Stimulated activated CD4-positive, alpha-beta T cell treated with anti-CD3 and anti-CD28 coated beads, Interleukin-1b, Interleukin-23, amount 100 ng/mL, for 1 hour (primary cell): ENCODE measurements at regions not wholly inside any gene's neighbourhood (a gene's known extent, or its start where the extent isn't known, plus 50 kb on each side); places are given as distances from the start of the nearest gene placed in this dataset.

Source experiments
- DNase-seq, 2 donors: peaks; one replicate each; pipeline ENCODE4 v3.0.0-alpha.2; 2020; ENCODE audit warnings: low read depth in 2 of 2

DNA sequence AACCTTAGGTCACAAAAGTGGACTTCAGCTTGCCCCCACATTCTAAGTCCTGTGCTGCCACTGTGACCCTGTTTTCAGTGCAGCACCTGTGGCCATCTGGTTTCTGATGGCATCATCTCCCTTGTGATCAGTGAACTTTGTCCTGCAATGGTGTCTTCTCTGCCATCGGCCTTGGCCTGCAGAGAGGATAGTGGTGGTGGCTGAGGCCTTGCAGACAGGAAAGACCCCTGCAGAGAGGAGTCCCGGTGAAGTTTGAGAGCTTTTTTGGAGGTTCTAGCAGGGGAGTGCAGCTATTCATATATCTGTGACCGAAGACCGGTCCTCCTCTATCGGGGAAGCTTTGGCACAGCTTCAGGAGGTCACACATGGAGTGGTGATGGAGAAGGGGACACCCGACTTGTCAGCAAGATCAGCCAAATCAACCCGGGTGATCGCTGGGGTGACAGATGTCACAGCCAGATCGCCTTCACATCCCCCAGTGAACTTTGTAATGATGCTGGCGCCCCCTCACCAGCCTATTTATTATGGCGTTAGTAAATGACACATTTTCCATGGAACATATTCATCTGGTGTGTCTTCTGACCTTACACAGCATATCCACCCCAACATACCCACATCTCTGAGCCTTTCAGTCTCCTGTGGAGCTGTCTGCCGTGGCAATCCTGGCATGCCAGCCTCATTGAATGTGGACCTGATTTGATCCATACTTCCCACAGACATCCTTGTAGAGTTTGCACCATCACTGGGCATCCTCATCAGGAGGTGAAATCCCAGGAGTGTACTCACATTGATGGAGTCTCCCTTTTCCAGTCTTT is 136.1 kb downstream of the PAPOLA start:
- DNase-seq: no peak

DNA sequence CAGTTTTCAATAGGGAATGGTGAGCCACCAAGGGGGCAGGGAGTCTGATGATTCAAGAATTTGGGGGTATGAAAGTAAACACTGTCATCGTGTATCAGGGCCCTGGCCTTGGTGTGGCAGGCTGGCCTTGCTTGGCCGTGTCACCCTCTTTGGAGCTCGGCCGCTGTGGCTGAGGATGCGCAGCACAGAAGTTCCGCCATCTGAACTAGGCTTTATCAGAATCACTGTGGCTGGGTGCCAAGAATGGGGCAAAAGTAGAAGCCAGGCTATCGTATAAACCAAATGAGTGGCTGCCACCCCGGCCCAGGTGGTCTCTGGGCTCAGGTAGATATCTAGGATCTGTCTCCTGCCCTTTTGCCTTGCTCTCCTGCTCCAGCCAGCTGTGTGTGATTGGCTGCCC is 137.4 kb downstream of the PAPOLA start:
- DNase-seq: no peak

DNA sequence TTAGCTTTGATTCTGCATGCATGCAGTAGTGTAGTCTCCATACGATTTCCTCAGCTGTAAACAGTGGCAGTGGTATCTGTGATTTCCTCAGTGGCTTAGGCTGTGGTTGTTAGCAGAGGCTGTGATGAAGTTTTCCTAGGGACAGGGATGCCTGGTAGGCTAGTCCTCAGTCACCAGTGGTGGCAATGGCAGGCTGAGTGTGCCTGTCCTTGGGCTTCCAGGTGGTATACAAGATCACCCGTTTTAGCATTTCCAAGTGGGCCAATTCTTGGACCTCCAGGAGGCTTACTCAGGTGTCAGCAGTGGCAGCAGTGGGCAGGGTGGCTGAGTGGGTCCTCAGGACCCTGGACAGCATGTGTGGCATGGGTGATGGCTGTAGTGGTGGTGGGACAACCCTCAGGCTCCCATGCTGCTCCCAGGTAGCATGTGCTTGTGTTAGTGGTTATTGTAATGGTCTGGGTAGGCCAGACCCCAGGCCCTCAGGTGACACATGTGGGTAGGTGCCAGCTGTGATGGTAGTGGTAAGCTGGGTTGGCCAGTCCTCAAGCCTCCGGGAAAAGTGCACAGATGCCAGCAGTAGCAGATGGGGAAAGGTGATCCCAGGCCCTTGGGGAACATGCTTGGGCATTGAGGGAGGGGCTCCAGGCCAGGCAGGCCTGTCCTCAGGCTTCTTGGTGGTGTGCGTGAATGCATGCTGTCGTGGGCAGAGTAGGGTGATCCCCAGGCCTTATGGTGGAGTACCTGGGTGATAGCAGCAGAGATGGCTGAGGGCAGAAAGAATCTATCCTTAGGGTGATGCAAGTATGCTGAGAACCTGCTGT is 146.5 kb downstream of the PAPOLA start:
- no peak for DNase-seq

DNA sequence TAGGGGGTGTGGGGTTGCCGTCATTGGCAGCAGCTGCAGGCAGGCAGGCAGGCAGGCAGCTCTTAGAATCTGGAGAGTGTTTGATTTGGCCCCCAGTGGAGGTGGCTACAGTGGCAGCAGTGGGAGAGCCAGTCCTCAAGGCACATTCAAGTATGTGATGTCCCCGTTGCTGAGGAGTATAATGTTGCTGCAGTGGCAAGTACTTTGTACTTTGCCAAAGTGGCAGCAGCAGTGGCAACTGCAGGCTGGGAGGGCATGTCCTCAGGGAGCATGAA is 147.1 kb downstream of the PAPOLA start:
- DNase-seq: no peak

DNA sequence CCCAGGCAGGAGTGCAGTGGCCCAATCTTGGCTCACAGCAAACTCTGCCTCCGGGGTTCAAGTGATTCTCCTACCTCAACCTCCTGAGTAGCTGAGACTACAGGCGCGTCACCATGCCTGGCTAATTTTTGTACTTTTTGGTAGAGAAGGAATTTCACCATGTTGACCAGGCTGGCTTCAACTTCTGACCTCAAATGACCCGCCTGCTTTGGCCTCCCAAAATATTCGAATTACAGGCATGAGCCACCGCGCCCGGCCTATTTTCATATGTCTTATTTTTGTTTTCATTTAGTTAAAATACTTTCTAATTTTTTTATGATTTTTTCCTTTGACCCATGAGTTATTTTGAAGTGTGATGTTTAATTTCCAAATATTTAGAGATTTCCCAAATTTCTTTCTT is 143.6 kb upstream of the VRK1 start:
- DNase-seq: no peak

DNA sequence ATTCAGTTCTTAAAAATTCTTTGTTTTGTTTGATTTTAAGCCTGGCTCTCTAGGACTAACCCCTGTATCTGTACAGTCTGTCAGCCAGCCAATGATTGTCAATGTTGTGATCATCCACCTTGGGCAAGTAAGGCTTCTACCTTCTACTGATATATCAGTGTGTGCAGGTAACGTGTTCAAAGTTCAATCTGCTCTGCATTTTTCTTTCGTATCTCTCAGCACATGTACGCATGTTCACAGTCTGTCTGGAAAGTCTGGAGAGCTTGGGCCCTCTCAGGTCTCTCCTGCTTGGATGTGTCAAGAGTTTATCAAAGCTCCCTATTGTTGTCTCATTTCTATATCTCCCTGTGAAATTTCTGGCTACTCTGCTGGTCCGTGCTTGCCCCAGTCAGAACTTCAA is 138.6 kb upstream of the VRK1 start:
- no peak for DNase-seq

DNA sequence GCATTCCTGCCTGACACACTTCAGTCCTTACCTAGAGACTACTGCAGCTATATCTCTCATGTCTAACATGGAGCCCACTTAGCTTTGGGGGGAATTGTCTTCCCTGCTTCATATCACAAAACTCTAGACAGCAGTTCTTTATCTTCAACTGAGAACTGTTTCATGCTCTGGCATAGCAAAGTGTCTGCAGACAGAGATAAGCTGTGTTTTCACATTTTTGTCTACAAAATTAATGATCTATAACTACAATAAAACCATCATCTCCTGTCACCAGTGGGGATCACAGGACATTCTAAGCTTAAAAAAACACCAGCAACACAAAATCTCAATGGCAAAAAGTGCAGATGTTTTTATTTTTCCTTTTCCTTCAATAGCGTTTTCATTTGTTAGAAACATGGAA is 137.1 kb upstream of the VRK1 start:
- no peak for DNase-seq

DNA sequence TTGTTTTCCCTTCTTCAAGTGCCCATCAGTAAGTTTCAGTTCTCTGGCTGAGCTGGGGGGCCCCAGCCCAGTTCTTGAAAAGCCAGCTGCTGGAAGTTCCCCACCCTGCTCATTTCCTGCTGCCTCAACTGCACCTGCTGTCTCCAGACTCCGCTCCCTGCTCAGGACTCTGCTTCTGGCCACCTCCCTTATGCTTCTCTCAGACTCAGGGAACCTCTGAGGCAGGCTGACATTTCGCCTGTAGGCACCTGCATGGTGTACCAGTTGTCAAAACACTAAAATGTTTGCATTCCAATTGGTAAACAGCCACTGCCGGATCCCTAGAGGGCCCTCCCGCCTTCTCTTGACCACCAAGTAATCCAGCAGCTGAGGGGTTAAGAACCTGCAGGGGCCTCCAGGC is 136.5 kb upstream of the VRK1 start:
- no peak for DNase-seq

DNA sequence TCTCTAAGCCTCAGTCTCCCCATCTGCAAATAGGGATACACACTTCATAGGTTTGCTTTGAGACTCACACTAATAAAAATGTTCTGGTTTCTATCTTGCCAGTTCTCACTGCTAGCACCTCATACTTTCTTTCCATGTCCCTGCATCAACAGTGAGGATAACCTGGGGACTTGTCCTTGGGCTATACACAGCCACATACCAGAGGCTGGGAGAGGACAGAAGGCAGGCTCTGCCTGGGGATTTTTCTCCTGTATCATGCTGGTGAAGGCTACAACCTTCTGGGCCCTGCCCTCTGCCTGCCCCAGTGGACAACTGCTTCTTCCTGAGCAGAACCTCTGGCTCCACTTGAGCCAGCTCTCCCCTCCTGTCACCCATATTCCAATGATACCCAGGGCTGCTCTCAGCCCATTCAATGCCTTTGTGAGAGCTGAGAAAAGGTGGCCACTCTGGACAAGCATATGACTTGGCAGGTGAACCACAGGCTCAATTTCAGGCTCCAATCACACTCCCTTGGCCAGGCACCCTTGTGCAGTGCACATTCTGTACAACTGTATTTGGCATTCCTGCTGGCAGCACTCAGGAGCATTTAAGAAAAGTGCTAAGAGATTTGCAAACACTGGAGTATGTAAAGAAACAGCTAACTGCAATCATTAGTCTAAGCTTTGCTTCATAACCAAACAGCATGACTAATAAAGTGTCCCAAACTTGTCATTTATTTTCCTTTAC is 135.8 kb upstream of the VRK1 start:
- no peak for DNase-seq

DNA sequence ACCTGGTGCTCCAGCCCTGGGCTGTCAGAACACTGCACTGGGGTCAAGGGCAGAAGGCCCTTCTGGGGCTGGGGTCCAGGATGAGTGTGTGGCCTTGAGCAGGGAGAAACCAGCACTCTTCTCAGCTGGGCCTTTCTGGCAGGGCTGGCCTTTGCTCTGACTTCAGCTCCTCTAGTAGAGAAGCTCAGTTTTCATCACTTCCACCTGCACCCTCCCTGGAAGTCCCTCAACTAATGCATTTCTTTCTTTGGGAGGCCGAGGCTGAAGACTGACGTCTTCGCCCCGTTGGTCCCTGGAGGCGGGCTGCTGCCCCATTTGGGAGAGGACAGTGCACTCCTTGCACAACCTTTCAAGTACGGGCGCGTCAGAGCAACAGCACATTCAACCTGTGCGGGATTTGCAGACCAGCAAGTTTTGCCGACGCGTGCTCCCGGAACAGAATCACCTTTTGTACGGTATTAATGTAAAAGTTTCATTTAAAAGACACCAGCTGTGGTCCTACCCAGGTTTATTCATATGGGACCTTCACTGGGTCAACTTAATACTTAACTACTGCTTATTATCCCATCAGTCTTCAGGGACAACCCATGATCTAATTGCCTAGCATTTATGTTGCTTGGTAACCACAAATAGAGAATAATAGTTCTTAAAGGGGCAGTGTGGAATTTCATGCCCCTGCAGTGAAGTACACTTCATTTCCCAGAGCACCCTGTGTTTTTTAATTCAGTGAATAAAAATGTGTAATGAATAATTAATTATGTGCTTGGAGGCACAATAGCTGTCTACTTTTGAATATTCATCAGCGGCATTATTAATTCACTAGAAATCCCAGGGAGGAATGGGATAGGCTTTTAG is 134.8 kb upstream of the VRK1 start:
- DNase-seq: no peak

DNA sequence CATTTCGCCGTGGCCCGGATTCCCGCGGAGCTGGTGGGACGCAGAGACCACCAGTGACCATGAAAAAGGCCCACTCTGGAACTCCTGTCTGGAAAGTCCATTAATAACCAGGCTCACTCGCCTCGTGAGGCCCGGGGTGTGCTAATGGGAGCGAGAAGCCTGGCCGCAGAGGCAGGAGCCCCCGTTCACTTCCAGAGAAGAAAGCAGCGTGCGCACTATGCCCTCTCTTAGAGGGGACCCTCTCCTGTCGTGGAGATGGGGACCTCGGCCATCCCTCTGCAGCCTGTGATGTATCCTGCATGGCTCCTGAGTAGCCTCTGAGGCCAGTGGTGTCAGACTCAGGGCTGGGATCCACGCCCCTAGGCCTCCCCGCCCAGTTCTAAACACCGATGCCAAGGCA is 134.1 kb upstream of the VRK1 start:
- no peak for DNase-seq

DNA sequence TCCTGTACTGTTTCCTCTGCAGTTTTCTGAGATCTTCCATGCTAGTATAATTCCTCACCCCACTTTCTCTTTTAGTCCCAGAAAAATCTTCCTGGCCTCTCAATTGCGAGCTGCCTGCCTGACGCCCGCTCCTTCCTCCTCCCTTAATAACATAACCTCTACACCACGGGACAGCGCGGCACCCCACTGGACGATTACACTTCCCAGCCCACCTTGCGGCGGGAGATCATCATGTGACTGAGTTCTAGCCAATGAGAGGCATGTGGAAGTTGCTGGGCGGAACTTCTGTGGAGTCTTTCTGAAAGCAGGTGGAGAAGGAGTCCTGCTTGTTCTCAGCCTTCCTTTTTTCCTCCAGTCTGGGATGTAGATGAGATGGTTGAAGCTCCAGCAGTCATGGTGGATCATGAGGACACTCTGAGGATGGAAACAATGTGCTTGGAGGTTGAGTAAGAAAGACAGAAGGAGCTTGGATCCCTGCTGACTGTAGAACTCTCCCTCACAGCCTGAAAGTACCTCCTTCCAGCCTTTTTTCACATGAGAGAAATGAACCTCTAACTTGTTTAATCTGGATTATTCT is 133.6 kb upstream of the VRK1 start:
- no peak for DNase-seq

DNA sequence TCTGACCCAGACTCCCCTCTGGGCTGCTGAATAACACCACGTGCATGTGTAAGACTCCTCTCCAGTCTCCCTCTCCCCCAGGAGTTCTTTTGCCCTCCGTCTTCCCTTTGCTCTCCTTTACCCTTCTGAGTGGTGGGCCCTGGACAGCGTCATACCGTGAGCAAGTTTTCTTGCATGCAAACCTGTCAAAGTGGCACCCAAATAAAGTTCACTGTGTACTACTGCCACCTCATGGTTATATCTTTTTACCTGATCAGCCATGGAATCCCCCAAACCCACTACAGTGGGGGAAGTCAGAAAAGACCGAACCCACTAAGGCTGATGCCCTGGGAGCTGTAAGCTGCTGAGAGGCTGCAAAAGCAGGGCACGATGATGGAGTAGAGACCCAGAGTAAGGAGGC is 131.1 kb upstream of the VRK1 start:
- no peak for DNase-seq

DNA sequence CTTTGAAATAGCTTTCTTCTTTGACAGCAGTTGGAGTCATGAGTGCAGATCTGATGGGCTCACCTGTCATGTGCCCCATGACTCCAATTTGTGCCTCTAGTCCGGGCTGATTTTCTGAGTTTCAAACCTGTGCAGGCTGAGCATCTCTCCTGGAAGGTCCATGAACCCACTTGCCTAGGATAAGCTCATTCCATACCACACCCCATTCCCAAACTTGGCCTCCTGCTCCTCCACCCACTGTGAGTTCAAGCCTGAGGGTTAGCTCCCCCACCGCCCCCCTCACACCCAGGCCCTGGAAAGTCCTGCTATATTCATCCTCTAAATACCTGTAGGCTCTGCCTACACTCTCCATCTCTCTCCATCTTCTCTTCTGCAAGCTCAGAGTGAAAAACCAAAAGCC is 126.8 kb upstream of the VRK1 start:
- no peak for DNase-seq

DNA sequence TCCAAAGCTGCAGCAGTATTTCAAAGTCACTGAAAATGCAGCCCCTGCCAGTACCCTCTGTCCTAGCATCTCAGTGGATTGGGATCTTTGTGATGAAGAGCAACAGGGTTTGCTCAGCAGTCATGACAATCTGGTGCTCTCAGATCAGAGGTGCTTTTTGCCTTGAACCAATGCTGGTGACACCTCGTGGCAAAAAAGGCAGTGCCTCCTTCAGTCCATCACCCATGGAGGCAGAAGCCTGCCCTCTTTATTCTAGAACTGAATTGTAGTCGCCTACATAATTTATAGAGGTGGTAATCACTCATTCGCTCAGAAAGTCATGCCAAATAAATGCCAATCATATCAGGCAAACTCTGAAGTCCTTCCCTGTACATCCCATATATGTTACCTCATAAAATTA is 126.0 kb upstream of the VRK1 start:
- DNase-seq: no peak

DNA sequence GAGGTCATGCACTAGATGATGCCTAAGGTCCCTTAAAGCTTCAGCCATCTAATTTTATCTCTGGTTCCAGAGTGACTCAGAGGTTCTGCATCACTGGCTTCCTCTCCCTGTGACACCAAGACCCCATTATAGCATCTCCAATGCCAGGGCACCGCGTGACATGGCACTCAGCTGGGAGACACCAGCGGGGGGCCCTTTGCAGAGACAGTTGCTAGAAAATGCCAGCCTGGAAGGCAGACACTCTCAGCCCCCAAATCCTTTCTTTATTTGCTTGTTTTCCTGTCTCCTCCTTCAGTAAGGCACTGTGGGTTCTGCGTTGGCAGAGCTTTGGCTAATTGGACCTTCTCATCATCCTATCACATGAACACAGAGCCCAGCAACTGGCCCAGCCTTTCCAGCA is 123.5 kb upstream of the VRK1 start:
- no peak for DNase-seq

DNA sequence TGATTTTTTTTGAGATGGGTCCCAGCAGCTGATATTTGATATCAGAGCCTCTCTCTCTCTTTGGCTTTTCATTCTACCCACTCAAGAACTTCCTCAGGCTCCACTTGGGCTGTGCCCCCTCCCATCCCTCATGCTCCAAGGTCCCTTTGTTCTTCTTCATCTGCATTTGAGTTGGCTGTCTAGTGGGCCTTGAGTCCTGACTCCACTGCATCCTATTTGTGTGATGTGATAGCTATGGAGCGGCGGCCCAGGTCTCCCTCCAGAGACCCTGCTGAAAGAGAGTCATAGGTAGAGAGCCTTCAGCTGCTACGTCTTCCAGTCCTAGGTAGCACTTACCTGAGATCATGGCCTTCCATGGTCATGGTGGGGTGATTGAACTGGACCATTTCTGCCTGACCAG is 123.1 kb upstream of the VRK1 start:
- no peak for DNase-seq

DNA sequence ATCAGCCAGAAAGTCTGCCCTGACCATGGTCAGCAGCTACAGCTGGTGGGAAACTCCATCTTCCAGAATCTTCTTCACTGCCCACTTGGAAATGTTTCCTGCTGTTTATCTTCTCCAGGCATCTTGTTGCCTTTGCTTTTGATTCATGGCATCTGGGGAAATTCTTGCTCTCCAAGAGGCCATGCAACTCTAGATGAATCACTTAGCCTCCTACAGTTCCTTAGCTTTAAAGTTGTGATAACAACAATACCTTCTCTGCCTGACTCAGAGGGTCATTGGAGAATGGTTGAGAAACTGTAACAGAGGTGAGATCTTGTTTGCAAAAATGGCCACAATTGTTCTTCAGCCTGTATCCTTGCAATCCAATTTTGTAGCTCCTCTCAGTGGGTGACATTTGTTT is 121.0 kb upstream of the VRK1 start:
- DNase-seq: no peak

DNA sequence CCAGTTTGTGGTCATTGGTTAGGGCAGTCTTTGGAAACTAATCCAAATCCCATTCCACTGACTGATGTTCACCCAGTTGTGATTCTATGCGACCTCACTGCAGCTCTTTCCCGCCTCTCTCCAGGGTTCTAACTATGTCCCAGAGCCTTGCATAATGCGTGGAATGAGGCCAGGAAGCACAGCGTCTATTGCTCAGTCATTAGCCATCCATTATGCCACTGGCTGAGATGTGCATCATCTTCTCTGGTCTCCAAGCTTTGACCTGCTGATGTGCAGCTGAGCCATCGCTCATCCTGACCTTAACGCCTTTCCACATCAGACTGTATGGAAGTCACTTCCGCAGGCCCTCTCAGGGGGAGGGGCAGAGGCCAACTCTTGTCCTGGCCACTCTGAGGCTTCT is 115.4 kb upstream of the VRK1 start:
- DNase-seq: no peak

DNA sequence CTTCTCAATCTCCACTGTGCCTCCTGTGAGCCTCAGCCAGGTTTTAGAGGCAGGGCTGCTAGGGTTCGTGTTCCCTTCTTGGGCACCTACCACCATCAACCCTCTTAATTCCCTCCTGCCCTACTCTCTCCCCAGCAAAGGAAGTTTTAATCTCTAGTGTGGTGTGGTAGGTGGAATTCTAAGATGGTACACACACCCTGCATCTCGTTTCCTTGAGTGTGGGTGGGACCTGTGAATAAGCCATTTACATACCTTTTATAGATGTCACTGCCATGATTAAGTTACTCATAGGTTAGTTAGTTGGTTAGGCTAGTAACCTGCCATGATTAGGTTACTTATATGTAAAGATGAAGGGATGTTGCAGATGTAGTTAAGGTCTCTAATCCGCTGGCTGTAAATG is 114.8 kb upstream of the VRK1 start:
- DNase-seq: no peak

DNA sequence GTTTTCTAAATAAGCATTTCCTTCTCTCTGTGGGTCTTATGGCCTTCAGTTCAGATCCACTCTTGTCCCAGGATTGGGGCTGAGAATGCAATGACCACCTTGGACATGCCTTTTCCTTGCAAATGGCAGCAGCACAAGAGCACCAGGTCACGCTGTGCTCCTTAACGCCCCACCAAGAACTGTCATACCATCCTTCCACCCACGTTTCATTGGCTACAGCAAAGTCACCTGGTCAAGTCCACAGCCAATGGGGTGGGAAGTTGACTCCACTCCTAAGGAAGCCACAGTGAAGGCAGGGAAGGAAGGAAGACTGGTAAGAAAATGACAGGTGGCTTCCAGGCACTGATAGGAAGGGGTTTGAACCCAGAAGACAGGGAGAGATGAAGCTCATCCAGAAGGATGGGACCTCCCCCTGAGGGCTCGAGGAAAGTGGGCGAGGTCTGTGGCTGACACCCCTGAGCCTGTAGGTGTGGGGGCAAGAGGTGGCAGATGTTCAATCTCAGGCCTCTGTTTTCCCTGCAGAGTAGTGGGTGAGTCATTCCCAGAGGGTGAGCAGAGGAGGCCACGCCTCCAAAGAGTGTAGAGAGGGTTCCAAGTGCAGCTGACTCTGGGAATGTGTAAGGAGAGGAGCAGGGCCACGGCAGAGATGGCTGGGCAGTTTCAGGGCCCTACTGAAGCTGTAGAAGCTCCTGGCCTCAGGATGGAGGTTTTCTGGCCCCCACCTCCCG is 113.5 kb upstream of the VRK1 start:
- DNase-seq: no peak
